GM21423 (cell line): ENCODE measurements at regions not wholly inside any gene's neighbourhood (a gene's known extent, or its start where the extent isn't known, plus 50 kb on each side); places are given as distances from the start of the nearest gene placed in this dataset.

ENCODE experiments used
- ATAC-seq: cut with Tn5 transposase; IDR thresholded peaks from one replicate; pipeline ENCODE4 v1.9.1; 2021; ENCODE audit warnings: mild to moderate bottlenecking, moderate library complexity; ENCODE audit not compliant: unreplicated experiment

GRCh38 chr11:129590030-129590752 is 214.5 kb downstream of the BARX2 start:
- ATAC-seq: no peak

GRCh38 chr11:129590753-129591475 is 215.3 kb downstream of the BARX2 start:
- no peak for ATAC-seq

GRCh38 chr11:129591527-129591926 is 215.9 kb downstream of the BARX2 start:
- ATAC-seq: no peak

GRCh38 chr11:129592191-129592590 is 216.5 kb downstream of the BARX2 start:
- ATAC-seq: no peak

GRCh38 chr11:129593098-129593497 is 217.4 kb downstream of the BARX2 start:
- no peak for ATAC-seq

GRCh38 chr11:129595038-129595962 is 219.7 kb downstream of the BARX2 start:
- ATAC-seq: no peak

GRCh38 chr11:129596351-129596750 is 219.3 kb upstream of the TMEM45B start:
- no peak for ATAC-seq

GRCh38 chr11:129598378-129598777 is 217.3 kb upstream of the TMEM45B start:
- ATAC-seq: no peak

GRCh38 chr11:129605815-129606214 is 209.8 kb upstream of the TMEM45B start:
- ATAC-seq: no peak

- ATAC-seq: no peak
Observed at GRCh38 chr11:129608711-129609110, 206.9 kb upstream of the TMEM45B start.

- ATAC-seq: no peak
Observed at GRCh38 chr11:129610125-129610524, 205.5 kb upstream of the TMEM45B start.

GRCh38 chr11:129610545-129610944 is 205.1 kb upstream of the TMEM45B start:
- no peak for ATAC-seq

GRCh38 chr11:129611661-129612446 is 203.8 kb upstream of the TMEM45B start:
- ATAC-seq: no peak

- no peak for ATAC-seq
Observed at GRCh38 chr11:129612447-129612961, 203.1 kb upstream of the TMEM45B start.

- no peak for ATAC-seq
Observed at GRCh38 chr11:129613071-129613470, 202.6 kb upstream of the TMEM45B start.

GRCh38 chr11:129614256-129614944 is 201.2 kb upstream of the TMEM45B start:
- ATAC-seq: no peak

GRCh38 chr11:129618046-129618569 is 197.5 kb upstream of the TMEM45B start:
- ATAC-seq: no peak

- no peak for ATAC-seq
Observed at GRCh38 chr11:129620237-129621104, 195.2 kb upstream of the TMEM45B start.

GRCh38 chr11:129625930-129626329 is 189.7 kb upstream of the TMEM45B start:
- ATAC-seq: no peak
